Caki2 (cell line): ENCODE measurements at regions not wholly inside any gene's neighbourhood (a gene's known extent, or its start where the extent isn't known, plus 50 kb on each side); places are given as distances from the start of the nearest gene placed in this dataset.
"Not testable (repeated sequence)": the region's sequence is repeated elsewhere in the genome, so short reads cannot be mapped to it uniquely, and the experiment has no call there.

Experiments used
- DNase-seq: peaks from one replicate; pipeline ENCODE4 v3.0.0-alpha.2; 2015; ENCODE audit warnings: low read depth
- in situ Hi-C: cut with HindIII; loops from 2 replicates; pipeline ENCODE4 v1.10.0; 2016; ENCODE audit warnings: low sequenced_read_pairs, low pct_unique_long_range_greater_than_20kb, mixed read lengths

- in situ Hi-C loops = no loop called here
- DNase-seq = no peak
These were observed 174.3 kb downstream of the C1D start for GRCh38 chr2:67888351-67889005.

DNA sequence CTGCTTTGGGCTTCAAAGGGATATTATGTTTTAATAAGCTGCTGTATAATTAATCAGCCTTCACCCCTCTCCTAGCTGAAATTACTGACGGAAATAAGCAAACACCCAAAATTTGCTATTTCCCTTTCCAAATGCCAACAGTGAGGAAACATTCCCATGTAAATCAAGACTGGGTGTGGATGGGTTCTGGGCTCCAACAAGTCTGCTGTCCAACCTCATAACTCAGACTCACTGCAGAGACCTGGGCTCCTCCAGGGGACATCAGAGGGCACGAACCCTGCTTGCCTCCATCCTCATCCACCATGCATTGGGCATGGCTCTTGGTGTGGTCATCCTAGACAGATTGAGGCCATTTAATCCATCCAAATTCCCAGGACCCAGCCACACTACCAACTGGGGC lies 173.7 kb downstream of the C1D start:
- no peak for DNase-seq
- in situ Hi-C loops = no loop called here

- in situ Hi-C loops = no loop called here
- DNase-seq = no peak
These were observed 171.2 kb downstream of the C1D start for GRCh38 chr2:67891642-67892041.

DNA sequence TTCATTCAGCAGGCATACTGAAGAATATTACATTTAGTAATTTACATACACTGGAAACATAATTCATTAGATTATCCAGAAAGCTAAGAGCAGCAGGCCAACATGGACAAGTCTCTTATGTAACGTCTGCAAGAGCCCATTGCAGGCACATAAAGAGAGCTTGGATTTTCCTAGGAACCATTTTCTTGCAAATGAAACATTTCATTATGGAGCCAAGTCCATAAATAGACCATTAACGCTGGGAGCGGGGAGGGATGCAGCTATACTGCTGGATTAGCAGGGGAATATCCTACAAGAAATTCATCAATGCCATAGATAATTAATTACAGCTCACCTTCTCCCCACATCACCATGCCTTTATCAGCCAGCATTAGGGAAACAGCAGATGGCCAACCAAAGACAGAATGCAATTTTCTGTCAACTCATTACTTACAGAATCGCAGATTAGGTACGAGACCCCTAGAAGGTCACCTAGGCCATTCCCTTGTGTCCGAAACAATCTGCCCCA lies 170.4 kb downstream of the C1D start:
- in situ Hi-C loops = no loop called here
- no peak for DNase-seq

- DNase-seq = peak; percentile 77
- in situ Hi-C loops = no loop called here
These were observed 167.4 kb downstream of the C1D start for GRCh38 chr2:67895227-67895941.

GRCh38 chr2:67896076-67896475 lies 166.7 kb downstream of the C1D start:
- in situ Hi-C loops = no loop called here
- DNase-seq = no peak

DNA sequence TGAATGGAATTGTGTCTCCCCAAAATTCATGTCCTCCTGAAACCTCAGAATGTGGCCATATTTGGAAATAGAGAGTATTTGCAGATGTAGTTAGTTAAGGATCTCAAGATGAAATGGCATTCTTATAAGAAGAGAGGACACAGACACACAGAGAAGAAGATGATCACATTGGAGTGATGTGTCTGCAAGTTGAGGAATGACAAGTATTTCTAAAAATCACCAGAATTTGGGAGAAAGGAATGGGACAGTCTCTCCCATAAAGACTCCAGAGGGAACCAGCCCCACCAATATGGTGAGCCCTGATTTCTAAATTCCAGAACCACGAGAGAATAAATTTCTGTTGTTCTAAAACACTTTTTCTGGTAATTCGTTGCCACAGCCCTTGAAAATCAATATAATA lies 166.3 kb downstream of the C1D start:
- no peak for DNase-seq
- in situ Hi-C loops = no loop called here

- DNase-seq = no peak
- in situ Hi-C loops = no loop called here
These were observed 164.2 kb downstream of the C1D start for GRCh38 chr2:67898595-67898994.

GRCh38 chr2:67899187-67899586 lies 163.6 kb downstream of the C1D start:
- in situ Hi-C loops = no loop called here
- DNase-seq = no peak

DNA sequence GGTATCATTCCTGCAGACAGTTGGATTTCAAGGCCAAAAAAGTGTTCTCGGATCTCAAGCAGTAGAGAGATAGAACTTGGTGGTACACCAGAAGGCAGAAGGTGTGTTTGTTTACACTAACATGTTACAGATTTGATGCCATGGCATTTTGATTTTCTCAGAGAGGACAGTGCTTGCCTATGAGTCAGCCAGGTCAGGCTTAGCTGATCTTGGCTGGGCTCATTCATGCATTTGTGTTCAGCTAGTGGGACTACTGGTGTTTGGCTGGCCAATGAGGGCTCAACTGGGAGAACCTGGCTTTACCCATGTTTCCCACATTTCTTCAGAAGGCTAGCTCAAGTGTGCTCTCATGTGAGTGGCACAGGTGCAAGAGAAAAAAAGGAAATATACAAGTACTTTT lies 162.0 kb downstream of the C1D start:
- in situ Hi-C loops = no loop called here
- peak; percentile 36 for DNase-seq

DNA sequence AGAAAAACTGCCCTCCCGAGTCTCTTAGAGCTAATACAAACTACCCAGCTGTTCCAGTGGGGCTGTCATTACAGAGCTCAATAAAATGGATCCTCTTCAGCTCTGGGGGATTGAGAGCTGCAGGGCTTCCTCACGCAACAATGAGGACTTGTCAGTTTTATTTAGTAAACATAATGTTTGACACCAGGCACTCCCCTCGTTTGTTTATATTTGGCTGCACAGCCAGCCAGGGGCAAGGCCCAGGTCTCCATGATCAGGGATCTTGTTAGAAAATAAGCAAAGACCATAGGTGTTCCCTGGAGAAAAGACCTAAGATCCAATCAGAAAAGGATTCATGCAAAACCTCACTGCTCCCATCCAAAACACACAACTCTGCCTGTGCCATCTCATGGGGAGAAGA lies 158.2 kb downstream of the C1D start:
- in situ Hi-C loops = no loop called here
- no peak for DNase-seq

GRCh38 chr2:67904966-67905365 lies 157.8 kb downstream of the C1D start:
- no peak for DNase-seq
- in situ Hi-C loops = no loop called here

- DNase-seq, in situ Hi-C loops: not testable (repeated sequence)
These were observed 156.3 kb downstream of the C1D start for GRCh38 chr2:67906547-67906946.

DNA sequence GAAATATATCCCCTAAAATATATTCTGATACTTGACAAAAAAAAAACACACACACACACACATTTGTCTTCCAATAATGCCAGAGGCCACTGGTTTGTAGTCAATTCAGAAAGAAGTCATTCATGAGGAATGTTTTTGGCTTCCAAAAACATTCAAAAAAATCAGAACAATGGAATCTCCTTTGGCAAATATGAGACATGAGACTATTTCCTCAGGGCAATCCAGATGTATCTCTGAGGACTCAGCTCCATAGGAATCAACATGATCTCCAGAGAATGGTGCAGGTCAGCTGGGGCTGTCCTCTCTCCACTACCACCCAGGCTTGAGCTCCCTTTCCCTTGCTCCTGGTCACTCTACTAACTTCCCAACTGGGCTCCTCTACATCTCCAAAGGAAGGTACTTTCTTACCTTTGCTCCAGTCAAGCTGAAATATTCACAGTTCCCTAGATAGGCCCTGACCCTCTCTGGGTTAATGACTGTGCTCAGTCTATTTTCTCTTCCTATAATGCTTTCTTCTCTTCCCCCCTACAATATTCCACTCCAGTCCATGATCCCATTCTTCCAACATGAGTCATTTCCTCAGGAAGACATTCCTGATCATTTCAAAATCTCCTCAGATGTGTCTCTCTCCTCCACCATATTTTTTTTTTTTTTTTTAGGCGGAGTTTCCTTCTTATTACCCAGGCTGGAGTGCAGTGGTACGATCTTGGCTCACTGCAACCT lies 145.3 kb downstream of the C1D start:
- DNase-seq = peak; percentile 56
- in situ Hi-C loops = no loop called here

DNA sequence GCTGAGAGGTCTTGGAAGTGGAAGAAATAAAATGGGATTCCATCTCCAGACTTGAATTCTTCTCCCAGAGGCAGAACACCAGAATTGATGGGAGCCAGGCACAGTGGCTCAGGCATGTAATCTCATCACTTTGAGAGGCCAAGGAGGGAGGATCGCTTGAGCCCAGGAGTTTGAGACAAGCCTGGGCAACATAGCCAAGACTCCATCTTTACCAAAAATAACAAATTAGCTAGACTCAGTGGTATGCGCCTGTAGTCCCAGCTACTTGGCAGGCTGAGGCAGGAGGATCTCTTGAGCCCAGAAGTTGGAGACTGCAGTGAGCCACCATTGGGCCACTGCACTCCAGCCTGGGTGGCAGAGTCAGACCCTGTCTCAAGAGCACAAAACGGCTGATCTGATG lies 144.3 kb downstream of the C1D start:
- no peak for DNase-seq
- in situ Hi-C loops = no loop called here

- in situ Hi-C loops = no loop called here
- DNase-seq = no peak
These were observed 143.3 kb downstream of the C1D start for GRCh38 chr2:67919490-67919889.

DNA sequence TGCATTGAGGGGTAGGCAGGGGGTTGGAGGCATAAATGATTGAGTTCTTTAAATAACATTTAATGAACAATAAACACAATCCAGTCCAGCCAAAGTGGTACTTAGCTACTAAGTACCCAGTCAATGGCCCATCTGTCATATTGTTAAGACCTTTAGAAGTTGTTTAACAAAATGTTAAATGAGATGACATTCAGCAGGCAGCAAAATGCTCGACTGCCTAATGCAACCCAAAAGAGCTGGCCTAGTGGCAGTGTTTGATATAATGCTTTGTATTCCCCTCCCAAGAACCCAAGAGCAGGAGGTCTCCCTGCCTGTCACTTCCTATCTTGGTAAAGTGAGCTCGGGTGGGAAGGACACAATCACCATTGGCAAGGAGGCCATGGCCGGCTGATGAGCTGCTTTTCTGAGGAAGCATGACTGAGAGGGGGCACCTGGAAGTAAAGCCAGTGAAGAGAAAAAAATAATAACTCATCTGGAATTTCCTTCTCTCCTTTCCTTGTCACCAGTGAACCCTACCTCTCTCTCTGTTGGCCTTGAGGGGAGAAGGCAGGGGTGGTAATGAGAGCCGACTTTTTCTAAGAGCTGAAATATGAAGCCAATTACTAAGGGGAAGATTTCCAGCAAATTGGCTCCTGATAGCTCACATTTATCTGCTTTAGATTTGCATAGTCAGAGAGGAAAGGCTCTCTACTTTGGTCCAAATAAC lies 140.6 kb downstream of the C1D start:
- no peak for DNase-seq
- in situ Hi-C loops = no loop called here

- in situ Hi-C loops = no loop called here
- DNase-seq = no peak
These were observed 139.1 kb downstream of the C1D start for GRCh38 chr2:67923696-67924095.

DNA sequence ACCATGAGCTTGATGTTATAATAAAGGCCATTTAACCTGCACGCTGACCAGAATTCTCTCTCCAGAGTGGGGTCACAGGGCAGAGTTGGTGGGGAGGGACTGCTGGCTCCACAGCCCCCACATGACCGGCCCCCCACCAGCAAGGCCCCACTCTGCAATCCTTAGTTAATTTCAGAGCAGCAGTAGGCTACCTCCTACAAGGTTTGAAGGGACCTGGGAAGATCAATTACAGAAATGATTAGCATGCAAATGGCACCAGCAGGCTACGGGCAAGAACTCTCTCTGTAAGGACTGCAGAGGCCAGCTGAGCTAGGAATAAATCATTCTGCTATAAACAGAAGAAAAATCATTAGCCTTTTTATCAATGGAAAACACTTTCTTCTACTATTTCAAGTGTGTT lies 135.3 kb downstream of the C1D start:
- no peak for DNase-seq
- in situ Hi-C loops = no loop called here
